EH (cell line): ENCODE measurements at regions not wholly inside any gene's neighbourhood (a gene's known extent, or its start where the extent isn't known, plus 50 kb on each side); places are given as distances from the start of the nearest gene placed in this dataset.

Experiments used
- DNase-seq: peaks from one replicate; pipeline ENCODE4 v3.0.0-alpha.2; 2015; ENCODE audit warnings: low read depth

GRCh38 chr10:113967126-113967525 lies 76.5 kb upstream of the ADRB1 start:
- DNase-seq, result no peak

GRCh38 chr10:113970641-113971040 lies 73.0 kb upstream of the ADRB1 start:
- no peak for DNase-seq

GRCh38 chr10:113971349-113971973 lies 72.2 kb upstream of the ADRB1 start:
- DNase-seq, result no peak

- DNase-seq, result no peak
Observed at GRCh38 chr10:113977174-113977573, 66.5 kb upstream of the ADRB1 start.

GRCh38 chr10:113978802-113979201 lies 64.9 kb upstream of the ADRB1 start:
- DNase-seq, result no peak

GRCh38 chr10:113979409-113979808 lies 64.3 kb upstream of the ADRB1 start:
- DNase-seq, result no peak

- no peak for DNase-seq
Observed at GRCh38 chr10:113980408-113981087, 63.1 kb upstream of the ADRB1 start.

- DNase-seq, result no peak
Observed at GRCh38 chr10:113982296-113982695, 61.4 kb upstream of the ADRB1 start.

GRCh38 chr10:113982769-113983168 lies 60.9 kb upstream of the ADRB1 start:
- no peak for DNase-seq

GRCh38 chr10:113983552-113983951 lies 60.1 kb upstream of the ADRB1 start:
- no peak for DNase-seq

GRCh38 chr10:113985297-113985844 lies 58.3 kb upstream of the ADRB1 start:
- DNase-seq, result no peak

GRCh38 chr10:113986316-113986715 lies 57.4 kb upstream of the ADRB1 start:
- DNase-seq, result no peak

GRCh38 chr10:113987156-113987555 lies 56.5 kb upstream of the ADRB1 start:
- no peak for DNase-seq

- peak; percentile 9 for DNase-seq
Observed at GRCh38 chr10:113987805-113988204, 55.9 kb upstream of the ADRB1 start.

- DNase-seq, result no peak
Observed at GRCh38 chr10:113988535-113988934, 55.1 kb upstream of the ADRB1 start.

- no peak for DNase-seq
Observed at GRCh38 chr10:113991091-113991860, 52.4 kb upstream of the ADRB1 start.

- DNase-seq, result peak; percentile 36
Observed at GRCh38 chr10:113992471-113993011, 51.1 kb upstream of the ADRB1 start.

- peak; percentile 22 for DNase-seq
Observed at GRCh38 chr10:113993489-113993991, 50.1 kb upstream of the ADRB1 start.
